Right forelimb (tissue), 1 donor: ENCODE measurements at regions not wholly inside any gene's neighbourhood (a gene's known extent, or its start where the extent isn't known, plus 50 kb on each side); places are given as distances from the start of the nearest gene placed in this dataset.
A peak's percentile ranks its signal among the peaks of the same experiment; 100 is the strongest.
"Not testable (repeated sequence)": the region's sequence is repeated elsewhere in the genome, so short reads cannot be mapped to it uniquely, and the experiment has no call there.

ENCODE experiments used
- DNase-seq: peaks from one replicate; pipeline ENCODE4 v3.0.0-alpha.2; 2018

DNA sequence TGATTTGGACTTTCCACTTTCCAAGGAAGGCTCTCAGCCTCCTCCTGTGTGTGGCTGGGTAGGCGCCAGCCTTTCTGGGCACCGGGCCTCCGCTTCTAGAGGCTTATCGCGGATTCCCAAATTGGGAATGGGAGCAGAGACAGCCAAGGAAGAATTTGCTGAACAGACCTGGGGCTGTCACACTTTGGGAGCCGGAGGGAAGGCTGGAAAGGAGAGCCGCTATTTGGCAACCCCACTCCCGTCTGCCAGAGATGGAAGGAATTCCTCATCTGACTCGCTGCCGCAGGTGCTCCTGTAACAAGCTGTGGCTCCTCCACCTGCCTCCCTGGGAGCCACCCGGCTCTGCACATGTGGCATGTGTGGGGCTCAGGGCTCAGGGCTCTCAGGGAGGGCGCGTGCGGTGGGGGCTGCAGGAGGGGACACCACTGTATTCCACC, 50.8 kb upstream of the ECHDC3 start:
- DNase-seq = no peak

DNA sequence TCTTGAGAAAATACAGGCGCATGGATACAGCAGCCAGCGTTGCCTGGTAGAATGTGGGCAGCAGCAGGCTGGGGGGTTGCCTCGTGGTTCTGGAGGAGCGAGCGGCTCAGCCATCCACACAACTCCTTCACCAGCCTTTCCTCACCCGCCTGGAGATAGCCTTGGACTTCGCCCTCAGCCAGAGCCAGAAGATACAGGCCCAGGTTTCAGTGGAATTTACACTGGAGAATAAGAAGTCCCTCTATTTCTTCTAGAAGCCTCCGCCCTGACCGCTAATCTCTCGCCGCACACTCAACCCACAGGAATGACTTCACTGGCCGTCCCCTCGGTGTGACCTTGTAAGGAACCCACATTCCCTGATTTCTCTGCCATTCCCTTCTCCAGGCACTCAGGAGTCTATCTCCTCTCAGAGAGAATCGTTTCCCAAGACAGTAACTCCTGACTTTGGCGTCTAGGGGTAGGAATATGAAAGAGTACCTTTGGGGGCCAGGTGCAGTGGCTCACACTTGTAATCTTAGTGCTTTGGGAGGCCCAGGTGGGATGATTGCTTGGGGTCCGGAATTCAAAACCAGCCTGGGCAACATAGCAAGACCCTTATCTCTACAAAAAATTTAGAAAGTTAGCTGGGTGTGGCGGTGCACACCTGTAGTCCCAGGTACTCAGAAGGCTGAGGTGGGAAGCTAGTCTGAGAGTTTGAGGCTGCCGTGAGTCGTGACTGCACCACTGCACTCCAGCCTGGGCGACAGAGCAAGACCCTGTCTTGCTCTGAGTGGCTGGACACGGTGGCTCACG, 52.0 kb upstream of the ECHDC3 start:
- no peak for DNase-seq

DNA sequence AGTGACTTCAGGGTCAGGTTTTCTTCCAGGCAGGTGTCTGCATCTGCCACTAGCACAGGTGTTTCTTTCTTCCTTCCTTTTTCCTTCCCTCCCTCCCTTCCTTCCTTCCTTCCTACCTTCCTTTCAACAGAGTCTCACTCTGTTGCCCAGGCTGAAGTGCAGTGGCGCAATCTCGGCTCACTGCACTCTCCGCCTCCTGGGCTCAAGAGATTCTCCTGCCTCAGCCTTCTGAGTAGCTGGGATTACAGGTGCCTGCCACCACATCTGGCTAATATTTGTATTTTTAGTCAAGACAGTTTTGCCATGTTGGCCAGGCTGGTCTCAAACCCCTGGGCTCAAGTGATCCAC, 53.8 kb upstream of the ECHDC3 start:
- DNase-seq = not testable (repeated sequence)

DNA sequence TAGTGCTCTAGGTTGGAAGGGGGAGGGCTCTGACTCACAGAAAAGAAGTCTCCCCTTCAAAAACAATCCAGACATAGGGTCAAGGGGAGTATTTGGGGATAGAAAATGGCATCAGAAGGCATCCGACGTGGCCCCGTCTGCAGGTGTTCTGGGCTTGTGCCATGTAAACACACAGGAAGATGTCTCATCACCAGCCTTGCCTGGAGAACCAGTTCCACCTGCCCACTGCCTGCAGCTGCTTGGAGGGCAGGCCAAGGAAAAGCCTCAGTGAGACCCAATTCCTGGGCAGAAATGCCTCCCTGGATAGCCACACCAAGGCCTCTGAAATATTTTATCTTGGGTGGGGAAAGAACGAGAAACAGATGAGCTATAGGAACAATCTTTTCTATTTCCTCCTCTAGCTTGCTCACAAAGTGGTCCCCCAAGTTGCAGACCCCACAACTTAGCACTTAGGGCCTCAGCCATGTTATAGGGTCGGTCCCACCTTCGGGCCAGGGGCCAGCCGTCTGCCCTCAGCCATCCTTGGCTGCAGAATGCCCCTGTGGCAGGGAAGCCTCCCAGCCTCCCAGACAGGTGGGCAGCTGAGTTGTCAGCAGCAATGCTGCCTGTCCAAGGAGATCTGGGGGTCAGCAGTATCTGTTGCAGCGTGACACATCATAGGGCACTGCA, 54.3 kb upstream of the ECHDC3 start:
- no peak for DNase-seq

DNA sequence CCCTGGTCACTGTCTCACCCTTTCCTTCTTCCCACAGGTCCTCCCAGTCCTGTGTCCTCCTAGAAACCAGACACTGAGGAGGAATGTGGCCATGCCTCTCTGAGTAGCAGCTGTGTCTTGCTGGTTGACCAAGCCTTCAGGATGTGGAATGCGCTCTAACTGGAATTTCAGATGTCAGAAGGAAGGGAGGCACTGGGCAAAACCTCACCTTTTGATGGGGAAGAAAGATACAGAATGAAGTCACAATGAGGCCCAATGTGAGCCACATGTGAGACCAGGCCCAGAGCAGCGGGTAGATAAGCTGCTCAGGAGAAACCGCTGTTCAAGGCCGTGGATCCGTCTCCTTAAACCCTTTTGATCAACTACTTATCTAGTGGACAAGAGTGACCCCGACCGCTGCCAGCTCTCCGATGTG, 54.8 kb upstream of the ECHDC3 start:
- no peak for DNase-seq

DNA sequence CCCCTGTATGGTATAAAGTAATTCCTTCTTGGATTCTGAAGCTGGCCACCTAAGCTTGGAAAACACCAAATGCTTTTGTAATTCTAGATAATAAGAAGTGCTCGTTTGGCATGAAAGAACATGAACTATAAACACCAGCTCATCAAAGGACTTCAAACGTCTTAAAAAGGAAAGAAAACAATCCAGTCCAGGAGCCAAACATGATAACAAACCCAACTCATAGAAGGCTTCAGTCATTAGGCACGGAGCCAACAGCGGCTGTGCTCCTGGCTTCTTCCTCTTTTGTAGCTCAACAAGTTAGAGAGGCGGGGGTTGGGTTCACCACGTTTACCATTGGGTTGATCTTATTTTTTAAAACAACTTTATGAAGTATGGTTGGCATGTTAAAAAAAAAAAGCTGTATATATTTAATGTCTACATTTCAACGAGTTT, 56.4 kb upstream of the ECHDC3 start:
- no peak for DNase-seq

DNA sequence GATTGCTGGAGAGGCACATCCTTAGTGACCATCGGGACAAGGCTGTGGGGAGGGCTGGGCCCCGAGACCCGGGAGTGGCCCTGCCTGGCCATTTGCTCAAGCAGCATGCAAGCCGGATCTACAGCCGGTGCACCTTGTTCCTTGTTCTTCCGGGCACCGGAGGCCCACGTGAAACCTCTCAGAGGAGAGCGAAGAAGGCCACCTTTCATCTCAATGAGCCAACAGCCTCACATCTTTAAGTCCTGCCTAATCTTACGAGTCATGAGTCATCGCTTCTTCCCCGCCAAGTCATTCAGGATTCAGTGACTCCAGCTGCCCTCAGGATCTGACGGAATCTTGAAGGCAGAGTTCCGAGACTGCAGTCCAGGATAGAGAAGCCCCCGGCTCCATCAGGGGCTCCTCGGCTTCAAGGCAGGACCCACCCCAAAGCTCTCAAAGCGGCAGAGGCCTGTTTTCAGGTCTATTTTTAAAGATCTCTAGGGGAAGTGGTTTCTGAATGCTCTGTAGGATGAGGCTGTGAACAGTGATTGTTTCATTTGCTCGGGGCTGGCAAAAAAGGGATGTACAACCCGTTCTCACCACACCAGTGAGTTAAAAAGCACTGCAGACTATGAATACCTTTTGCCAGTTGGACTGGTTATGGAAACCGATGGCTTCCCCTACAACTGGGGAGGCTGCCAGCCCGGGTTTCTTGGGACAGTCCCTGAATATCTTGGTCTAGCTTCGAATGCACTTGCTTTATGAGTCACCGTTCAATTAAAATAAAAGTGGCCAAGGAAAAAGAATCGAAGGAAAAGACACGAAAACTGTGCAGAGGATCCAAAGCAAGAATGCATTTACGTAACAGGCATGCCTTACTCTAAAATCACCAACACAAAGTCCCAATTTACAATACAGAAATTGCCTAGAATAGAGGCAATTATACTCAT, 57.2 kb upstream of the ECHDC3 start:
- DNase-seq = peak; percentile 73

DNA sequence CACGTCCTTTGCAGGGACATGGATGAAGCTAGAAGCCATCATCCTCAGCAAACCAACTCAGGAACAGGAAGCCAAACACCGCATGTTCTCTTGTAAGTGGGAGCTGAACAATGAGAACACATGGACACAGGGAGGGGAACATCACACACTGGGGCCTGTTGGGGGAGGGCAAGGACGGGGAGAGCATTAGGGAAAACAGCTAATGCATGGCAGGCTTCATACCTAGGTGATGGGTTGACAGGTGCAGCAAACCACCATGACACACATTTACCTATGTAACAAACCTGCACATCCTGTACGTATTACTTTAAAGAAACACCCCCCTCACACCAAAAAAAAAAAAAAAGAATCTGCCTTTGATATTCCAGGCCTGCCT, 57.9 kb upstream of the ECHDC3 start:
- not testable (repeated sequence) for DNase-seq

DNA sequence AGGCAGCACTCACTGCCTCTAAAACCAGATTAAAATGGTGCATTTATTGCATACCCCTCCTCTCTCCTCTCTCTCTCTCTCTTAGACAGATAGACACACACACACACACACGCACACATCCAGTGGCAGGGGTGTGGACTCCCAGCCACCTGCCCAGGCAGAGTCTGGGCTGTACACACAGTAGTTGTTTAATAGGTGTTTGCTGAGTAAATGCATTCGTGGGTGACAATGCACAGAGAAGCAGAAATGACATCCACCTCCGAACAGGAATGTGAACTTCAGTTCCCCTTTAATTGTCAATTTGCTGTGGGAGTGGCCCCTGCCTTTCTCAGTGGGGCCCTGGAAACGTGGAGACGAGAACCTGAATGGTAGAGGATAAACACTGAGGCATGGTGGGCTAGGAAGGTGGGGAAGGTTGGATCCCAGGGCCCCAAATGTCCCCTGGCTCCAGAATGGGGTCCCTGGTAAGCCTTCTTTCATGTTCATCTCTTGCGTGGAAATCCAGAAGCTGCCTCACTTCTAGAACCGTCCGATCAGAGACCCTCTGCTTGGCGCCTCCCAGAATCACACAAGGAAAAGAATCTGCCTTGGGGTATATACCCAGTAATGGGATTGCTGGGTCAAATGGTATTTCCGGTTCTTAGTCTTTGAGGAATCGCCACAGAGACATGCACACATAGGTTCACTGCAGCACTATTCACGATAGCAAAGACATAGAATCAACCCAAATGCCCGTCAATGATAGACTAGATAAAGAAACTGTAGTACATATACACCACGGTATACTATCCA, 58.5 kb upstream of the ECHDC3 start:
- no peak for DNase-seq

DNA sequence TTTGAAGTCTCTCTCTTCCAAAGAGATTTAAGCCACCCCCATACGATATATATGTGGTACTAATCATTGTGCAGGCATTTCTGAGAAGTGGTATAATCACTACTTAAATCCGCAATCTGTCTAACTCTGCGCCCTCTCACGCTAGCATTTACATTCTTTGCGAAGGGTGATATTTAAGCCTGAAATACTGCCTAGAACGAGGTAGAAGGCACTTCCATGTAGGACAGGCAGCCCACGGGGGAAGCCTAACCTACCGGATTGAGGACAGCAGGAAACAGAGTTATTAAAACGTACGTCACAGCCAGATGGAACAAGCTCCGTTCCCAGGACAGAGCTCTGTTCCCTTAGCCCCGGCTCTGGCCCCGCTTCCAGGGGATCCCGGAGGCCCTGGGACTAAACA, 59.3 kb upstream of the ECHDC3 start:
- DNase-seq = no peak

DNA sequence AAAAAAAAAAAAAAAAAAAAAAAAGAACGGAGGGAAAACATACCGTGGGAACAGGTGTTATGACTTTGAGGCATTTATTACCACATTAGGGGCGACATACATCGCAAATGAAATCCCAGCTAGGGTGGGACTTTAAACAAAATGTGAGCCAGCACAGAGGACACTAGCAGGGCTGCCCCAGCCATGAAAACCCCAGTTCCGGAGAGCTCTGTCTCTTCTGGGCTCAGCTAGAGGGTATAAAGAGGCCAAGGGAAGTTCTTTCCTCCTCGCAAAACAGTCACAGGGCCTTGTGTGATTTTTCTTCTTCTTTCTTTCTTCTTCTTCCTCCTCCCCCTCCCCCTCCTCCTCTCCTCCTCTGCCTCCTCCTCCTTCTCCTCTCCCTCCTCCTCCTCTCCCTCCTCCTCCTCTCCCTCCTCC, 59.9 kb upstream of the ECHDC3 start:
- DNase-seq = no peak

DNA sequence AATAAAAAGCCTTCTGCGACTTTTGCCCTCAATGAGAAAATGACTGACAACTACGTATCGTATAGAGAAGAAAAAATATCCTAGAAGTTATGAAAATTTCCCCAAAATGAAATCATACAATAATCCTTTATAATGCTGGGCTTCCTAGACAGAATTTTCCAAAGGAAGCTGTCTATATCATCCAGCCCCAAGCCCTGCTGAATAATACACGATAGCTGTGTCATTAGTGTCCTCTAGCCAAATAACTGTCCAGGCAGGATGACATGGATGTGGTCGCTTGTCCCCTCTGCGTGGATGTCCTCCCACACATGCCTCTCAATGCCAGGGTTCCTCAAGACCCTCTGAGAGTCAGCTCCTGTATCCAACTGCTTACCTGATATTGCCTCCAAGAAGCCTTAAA, 61.7 kb upstream of the ECHDC3 start:
- no peak for DNase-seq

DNA sequence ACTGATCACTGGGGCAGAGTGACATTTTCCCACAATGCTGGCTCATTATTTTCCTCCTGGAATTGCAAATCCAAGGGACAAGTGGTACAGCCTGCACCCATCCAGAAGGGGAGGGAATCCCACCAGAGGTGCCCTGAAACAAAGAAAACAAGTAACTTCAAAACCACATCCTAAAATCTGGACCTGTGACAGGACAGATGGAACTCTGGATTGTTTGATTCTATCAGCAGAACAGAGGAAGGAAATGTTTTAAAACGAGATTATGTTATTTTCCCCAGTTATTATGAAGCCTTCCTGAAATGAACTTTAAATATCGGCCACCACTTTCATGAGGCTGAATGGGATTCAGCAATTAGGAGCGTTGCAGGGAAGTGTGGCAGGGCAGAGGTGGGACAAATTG, 62.2 kb upstream of the ECHDC3 start:
- no peak for DNase-seq

DNA sequence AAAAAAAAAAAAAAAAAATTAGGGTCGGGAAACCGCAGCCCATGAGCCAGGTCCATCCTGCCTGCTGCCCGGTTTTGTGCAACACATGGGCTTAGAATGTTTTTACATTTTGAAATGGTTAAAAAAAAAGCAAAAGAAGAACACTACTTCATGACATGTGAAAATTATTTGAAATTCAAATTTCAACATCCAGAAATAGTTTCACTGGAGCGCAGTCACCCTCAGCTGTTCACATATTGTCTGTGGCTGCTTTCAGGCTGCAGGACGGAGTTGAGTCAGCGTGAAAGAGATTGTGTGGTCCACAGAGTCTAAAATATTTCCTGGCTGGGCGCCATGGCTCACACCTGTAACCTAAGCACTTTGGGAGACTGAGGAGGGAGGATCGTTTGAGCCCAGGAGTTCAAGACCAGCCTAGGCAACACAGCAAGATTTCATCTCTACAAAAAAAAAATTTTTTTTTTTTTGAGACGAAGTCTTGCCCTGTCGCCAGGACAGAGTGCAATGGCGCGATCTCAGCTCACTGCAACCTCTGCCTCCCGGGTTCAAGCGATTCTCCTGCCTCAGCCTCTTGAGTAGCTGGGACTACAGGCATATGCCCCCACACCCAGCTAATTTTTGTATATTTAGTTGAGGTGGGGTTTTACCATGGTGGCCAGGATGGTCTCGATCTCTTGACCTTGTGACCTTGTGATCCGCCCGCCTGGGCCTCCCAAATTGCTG, 63.9 kb upstream of the ECHDC3 start:
- no peak for DNase-seq

DNA sequence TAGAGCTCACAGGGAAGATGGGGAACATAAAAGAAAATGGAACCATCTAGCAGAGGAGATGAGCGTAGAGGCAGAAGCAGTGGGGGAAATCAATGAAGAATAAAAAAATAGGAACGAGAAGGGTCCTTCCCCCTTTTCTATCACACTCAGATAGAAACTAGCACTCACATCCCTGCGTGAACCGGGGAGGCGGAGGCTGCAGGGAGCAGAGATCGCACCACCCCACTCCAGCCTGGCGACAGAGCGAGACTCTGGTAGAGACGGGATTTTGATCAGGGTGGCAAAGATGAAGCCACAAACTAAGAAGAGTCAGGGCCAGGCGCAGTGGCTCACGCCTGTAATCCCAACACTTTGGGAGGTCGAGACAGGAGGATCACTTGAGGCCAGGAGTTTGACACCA, 64.7 kb upstream of the ECHDC3 start:
- no peak for DNase-seq

DNA sequence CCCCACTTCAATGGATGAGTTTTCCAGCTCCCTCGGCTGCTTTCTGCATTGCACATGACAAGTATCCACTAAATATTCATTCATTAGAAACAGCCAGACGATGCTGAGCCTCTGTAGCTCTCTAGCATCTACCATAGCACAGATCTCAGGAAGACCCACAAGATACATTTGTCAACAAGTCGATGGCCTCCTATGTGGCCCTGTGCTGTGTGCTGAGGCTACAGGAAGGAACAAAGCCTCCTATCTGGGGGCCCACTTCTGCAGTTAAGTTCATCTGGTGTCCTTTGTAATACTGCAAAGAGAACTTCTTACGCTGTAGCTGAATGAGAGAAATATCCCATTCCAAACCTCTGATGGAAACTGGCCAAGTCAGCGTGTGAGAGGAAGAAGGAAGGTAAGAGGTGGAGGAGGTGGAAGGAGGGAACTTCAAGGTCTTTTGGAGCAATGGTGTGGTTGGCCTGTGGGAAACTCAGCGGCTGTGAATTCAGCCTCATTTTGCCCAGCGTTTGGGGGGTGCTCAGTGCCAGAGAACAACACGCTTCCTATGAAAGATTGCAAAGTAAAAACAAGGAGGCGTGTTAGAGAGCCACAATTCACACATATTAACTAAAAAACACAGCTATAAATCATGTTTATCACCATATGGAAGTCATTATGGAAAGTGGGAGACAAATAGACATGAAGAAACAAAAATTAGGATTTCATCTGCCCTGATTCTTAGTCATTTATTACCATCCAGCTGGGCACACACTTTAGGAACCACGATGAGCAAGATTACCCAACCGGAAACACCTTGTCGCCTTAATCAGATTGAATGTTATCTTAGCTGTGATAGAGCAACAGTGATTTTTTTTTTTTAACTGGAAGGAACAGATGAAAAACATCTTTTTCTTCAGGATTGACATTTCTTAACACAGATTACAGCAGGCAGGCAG, 62.2 kb upstream of the USP6NL start:
- no peak for DNase-seq

DNA sequence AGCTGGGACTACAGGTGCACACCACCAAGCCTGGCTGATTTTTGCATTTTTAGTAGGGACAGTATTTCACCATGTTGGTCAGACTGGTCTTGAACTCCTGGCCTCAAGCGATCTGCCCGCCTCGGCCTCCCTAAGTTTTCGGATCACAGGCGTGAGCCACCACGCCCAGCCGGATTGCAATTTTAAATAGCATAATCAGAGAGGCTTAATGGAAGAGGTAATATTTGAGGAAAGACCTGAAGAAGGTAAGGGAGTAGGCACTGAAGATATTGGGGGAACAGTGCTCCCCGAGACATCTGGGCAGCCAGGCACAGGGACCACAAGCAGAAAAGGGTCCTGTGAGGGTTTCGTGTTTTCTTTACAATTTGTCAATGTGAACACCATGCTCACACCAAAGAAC, 61.4 kb upstream of the USP6NL start:
- DNase-seq = no peak

DNA sequence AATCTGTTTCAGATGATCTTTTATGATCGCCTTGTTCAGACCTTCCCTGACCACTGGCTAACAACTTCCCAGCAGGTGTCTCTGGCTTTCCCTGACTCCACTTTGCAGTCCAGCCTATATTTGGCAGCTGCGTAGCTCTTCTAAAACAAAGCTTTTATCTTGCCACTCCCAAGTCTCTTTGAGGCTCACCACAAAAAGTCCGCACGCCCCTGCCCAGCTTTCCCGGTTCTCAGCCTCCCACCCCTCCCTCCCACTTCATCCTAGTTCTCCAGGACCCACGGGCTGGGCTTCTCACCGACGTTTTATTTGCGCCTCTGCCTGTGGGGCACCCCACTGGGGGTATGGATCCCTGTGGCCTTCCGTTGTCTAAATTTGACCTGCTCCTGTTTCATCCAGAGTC, 58.9 kb upstream of the USP6NL start:
- no peak for DNase-seq

DNA sequence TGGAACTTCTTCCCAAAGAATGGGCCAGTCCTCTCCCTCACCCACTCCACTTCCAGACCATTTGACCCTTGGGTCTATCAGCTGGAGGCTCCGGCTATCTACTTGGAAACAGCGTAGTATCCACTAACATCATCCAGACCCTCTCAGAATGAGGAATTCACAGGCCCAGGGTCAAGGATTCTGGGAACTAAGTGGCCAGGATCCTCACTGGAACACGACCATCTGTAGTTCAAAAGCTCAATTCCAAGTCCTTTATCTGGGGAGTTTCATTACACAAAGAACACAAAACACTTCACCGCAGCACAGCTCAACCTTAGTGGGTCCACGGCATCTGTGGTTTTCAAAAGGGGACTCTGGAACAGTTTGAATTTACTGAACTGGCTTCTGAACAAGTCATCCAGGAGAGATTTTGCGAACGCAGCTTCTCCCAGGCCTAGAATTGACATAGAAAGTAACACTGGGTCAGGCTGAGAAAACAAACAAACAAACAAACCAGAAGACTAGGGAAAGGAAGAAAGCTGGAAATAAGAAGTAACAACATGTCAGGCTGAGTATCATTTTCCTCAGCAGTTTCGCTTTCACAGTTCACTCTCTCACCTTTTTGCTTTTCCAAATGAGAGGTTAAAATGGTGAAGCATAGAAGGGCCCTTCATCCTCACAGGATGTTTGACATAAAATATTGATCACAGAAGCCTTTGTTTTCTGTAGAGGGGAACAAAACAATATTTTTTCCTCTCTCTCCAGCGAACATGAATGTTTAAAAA, 57.6 kb upstream of the USP6NL start:
- DNase-seq = no peak

DNA sequence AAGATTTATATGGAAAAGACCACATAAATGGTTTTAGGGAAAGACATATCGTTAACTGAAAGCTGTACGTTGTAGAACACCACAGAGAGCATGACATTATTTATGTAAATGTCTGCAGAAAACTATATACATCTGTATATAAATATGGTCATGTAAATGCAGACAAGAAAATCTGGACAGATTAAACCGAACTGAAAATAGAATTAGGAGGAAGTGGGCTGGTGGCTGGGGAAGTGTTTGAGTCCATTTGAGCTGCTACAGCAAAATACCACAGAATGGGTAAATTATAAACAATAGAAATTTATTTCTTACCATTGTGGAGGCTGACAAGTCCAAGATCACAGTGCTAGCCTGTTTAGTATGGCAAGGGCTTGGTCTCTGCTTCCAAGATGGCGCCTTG, 56.3 kb upstream of the USP6NL start:
- DNase-seq = no peak
